Neural progenitor cell (in vitro differentiated cells): ENCODE measurements at regions not wholly inside any gene's neighbourhood (a gene's known extent, or its start where the extent isn't known, plus 50 kb on each side); places are given as distances from the start of the nearest gene placed in this dataset.

ENCODE experiments used
- EZH2 ChIP-seq: fragments of 200-600 bp; sonication (generic); IDR thresholded peaks from 2 replicates; pipeline ENCODE4 v1.6.1; 2017; ENCODE audit warnings: antibody characterized with exemption, mild to moderate bottlenecking, moderate library complexity
- TF ChIP-seq, protein P1 (sequence below): fragments of 200-600 bp; sonication (generic); IDR thresholded peaks from 2 replicates; pipeline ENCODE4 v1.5.1; 2017; ENCODE audit warnings: antibody characterized with exemption, mild to moderate bottlenecking

DNA sequence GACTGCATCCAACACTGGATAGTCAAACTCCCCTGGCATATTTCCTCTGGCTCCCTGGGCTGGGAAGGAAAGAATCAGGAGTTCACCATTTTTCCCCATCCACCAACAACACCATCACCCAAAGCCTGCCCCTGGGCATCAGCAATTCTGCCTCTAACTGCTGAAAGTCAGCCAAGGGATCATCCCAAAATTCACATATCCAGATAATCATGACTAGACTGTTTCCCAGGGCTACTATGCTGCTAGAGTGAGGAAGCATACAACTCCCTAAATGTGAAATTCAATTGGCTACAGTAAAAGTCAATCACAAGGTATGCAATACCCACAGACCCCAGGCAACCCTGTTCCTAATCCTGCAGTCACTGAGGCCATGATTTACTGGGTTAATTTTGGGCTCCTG is 230.6 kb downstream of the C16orf95 start:
- TF ChIP-seq EZH2 = no peak
- TF ChIP-seq, protein P1, sequence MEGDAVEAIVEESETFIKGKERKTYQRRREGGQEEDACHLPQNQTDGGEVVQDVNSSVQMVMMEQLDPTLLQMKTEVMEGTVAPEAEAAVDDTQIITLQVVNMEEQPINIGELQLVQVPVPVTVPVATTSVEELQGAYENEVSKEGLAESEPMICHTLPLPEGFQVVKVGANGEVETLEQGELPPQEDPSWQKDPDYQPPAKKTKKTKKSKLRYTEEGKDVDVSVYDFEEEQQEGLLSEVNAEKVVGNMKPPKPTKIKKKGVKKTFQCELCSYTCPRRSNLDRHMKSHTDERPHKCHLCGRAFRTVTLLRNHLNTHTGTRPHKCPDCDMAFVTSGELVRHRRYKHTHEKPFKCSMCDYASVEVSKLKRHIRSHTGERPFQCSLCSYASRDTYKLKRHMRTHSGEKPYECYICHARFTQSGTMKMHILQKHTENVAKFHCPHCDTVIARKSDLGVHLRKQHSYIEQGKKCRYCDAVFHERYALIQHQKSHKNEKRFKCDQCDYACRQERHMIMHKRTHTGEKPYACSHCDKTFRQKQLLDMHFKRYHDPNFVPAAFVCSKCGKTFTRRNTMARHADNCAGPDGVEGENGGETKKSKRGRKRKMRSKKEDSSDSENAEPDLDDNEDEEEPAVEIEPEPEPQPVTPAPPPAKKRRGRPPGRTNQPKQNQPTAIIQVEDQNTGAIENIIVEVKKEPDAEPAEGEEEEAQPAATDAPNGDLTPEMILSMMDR = no peak
